SU-DHL-6 (cell line): ENCODE measurements at regions not wholly inside any gene's neighbourhood (a gene's known extent, or its start where the extent isn't known, plus 50 kb on each side); places are given as distances from the start of the nearest gene placed in this dataset.

Experiments
- H2AFZ ChIP-seq: fragments of 200-600 bp; sonication (generic); 2 replicates; pipeline ENCODE4 v1.6.1; 2014; ENCODE audit warnings: low read depth, mild to moderate bottlenecking, moderate library complexity, mixed read lengths, antibody characterized with exemption, low read length; ENCODE audit not compliant: severe bottlenecking
- H3F3A ChIP-seq: fragments of 200-600 bp; shearing (Covaris generic); 2 replicates; pipeline ENCODE4 v1.6.0; 2016; ENCODE audit warnings: antibody characterized with exemption, mild to moderate bottlenecking; ENCODE audit not compliant: insufficient read depth
- H3K27ac ChIP-seq: fragments of 200-600 bp; sonication (generic); 2 replicates; pipeline ENCODE4 v1.5.1; 2016; ENCODE audit warnings: low read depth, mild to moderate bottlenecking, low read length, moderate library complexity, mixed read lengths
- H3K27me3 ChIP-seq: fragments of 200-600 bp; sonication (generic), shearing (Covaris generic); 2 replicates; pipeline ENCODE4 v1.6.0; 2014; ENCODE audit warnings: mild to moderate bottlenecking, low read length
- H3K36me3 ChIP-seq: fragments of 200-600 bp; sonication (generic); 2 replicates; pipeline ENCODE4 v1.6.1; 2014; ENCODE audit warnings: mild to moderate bottlenecking, low read length, mixed read lengths
- H3K4me2 ChIP-seq: fragments of 300-600, 200-600 bp; shearing (Covaris generic), sonication (generic); 2 replicates; pipeline ENCODE4 v1.6.0; 2014; ENCODE audit warnings: low read length, low read depth, mild to moderate bottlenecking; ENCODE audit not compliant: poor library complexity, severe bottlenecking
- H3K4me3 ChIP-seq: fragments of 200-600 bp; sonication (generic); 2 replicates; pipeline ENCODE4 v1.5.1; 2014; ENCODE audit warnings: antibody characterized with exemption, low read length, mild to moderate bottlenecking, mixed read lengths; ENCODE audit not compliant: insufficient read depth, poor library complexity, severe bottlenecking
- H3K79me2 ChIP-seq: fragments of 200-600 bp; sonication (generic); 2 replicates; pipeline ENCODE4 v1.6.1; 2014; ENCODE audit warnings: mild to moderate bottlenecking, low read length, moderate library complexity; ENCODE audit not compliant: insufficient read depth
- H3K9ac ChIP-seq: fragments of 200-600 bp; sonication (generic); 2 replicates; pipeline ENCODE4 v1.7.0; 2014; ENCODE audit warnings: mild to moderate bottlenecking, low read length
- H3K9me2 ChIP-seq: fragments of 200-600 bp; sonication (generic); replicated peaks from 2 replicates; pipeline ENCODE4 v1.6.1; 2014; ENCODE audit warnings: low read length; ENCODE audit not compliant: insufficient read depth
- H3K9me3 ChIP-seq: fragments of 200-600 bp; sonication (generic); 2 replicates; pipeline ENCODE4 v1.6.1; 2014; ENCODE audit warnings: low read length, mixed read lengths; ENCODE audit not compliant: insufficient read depth
- H4K20me1 ChIP-seq: fragments of 200-600 bp; sonication (generic); 2 replicates; pipeline ENCODE4 v1.6.1; 2014; ENCODE audit warnings: low read depth, mild to moderate bottlenecking, antibody characterized with exemption, low read length, moderate library complexity, mixed read lengths
- EZH2phosphoT487 ChIP-seq: fragments of 200-600 bp; sonication (generic), shearing (Covaris generic); conservative IDR thresholded peaks from 2 replicates; pipeline ENCODE4 v1.6.1; 2018; ENCODE audit warnings: mild to moderate bottlenecking, antibody characterized with exemption, low read length, moderate library complexity, mixed read lengths
- TF ChIP-seq, protein P1 (sequence below): fragments of 200-600 bp; sonication (generic); IDR thresholded peaks from one replicate; pipeline ENCODE4 v1.5.1; 2017; ENCODE audit warnings: antibody characterized with exemption, mild to moderate bottlenecking, low read length, moderate library complexity; ENCODE audit not compliant: insufficient read depth, poor library complexity, severe bottlenecking

DNA sequence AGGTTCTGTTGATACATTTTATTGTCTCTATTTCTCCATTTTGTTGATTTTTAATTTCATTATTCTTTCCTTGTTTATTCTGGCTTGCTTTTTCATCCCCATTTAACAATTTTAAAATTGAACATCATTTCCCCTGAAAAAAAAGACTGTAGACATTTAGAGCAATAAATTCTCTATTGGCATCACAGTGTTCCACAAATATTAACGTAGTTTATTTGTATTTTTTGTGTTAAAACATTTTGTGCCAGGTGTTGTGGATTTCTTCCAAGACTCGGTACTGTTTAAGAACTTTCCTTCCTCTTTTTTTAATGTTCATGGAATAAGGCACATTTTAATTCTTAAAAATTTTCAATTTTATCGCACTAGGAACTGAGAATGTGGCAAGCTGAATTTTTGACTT, 156.1 kb upstream of the NPY start:
- H3K4me3 ChIP-seq = no peak overlapping the region
- H3K36me3 ChIP-seq = no peaks in the 10 kb centered on the region
- TF ChIP-seq, protein P1, sequence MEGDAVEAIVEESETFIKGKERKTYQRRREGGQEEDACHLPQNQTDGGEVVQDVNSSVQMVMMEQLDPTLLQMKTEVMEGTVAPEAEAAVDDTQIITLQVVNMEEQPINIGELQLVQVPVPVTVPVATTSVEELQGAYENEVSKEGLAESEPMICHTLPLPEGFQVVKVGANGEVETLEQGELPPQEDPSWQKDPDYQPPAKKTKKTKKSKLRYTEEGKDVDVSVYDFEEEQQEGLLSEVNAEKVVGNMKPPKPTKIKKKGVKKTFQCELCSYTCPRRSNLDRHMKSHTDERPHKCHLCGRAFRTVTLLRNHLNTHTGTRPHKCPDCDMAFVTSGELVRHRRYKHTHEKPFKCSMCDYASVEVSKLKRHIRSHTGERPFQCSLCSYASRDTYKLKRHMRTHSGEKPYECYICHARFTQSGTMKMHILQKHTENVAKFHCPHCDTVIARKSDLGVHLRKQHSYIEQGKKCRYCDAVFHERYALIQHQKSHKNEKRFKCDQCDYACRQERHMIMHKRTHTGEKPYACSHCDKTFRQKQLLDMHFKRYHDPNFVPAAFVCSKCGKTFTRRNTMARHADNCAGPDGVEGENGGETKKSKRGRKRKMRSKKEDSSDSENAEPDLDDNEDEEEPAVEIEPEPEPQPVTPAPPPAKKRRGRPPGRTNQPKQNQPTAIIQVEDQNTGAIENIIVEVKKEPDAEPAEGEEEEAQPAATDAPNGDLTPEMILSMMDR = no peak
- no peak for TF ChIP-seq EZH2phosphoT487

GRCh38 chr7:24129597-24129996, 154.4 kb upstream of the NPY start:
- H3K4me3 ChIP-seq = no peak overlapping the region
- no peaks in the 10 kb centered on the region for H4K20me1 ChIP-seq
- TF ChIP-seq, protein P1 = no peak
- no peak for TF ChIP-seq EZH2phosphoT487
- no peaks in the 10 kb centered on the region for H3K9me3 ChIP-seq
- no peak overlapping the region for H2AFZ ChIP-seq
- H3K79me2 ChIP-seq = no peaks in the 10 kb centered on the region
- no peaks in the 10 kb centered on the region for H3F3A ChIP-seq
- no peak overlapping the region for H3K27ac ChIP-seq
- no peak overlapping the region for H3K4me2 ChIP-seq
- H3K27me3 ChIP-seq = no peaks in the 10 kb centered on the region
- no peaks in the 10 kb centered on the region for H3K36me3 ChIP-seq
- H3K9ac ChIP-seq = no peak overlapping the region
- H3K9me2 ChIP-seq = 0 out of 2 replicates have a peak, but pooled peaks cover 4% of the 10 kb centered on the region

More for the DNA sequence above, 156.1 kb upstream of the NPY start:
- Histone ChIP-seq H3K27me3 (no peaks in the 10 kb centered on the region), H3F3A (no peaks in the 10 kb centered on the region), H3K9me3 (no peaks in the 10 kb centered on the region), H3K79me2 (no peaks in the 10 kb centered on the region), H3K9me2 (0 out of 2 replicates have a peak, but pooled peaks cover 4% of the 10 kb centered on the region), H3K27ac (no peak overlapping the region), H3K9ac (no peak overlapping the region), H2AFZ (no peak overlapping the region), H3K4me2 (no peak overlapping the region), H4K20me1 (no peaks in the 10 kb centered on the region)

DNA sequence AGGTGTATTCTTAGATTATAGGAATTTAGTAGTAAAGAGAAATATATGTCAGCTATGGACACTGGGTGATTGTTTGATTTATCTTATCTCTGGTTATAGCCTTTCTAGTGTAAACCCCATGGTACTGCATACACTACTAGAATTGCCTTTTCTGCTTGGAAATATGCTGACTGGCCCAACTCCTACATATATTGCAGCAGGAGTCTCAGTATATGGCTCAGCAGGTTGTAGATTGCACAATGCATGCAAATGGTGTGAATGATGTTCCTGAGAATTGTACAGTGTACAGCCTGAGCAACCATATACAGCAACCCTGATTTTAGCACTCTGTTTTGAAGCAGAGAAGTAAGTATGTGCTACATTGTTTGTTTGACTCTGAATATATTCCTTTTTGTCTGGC, 153.4 kb upstream of the NPY start:
- Histone ChIP-seq H3K27ac (no peak overlapping the region), H3K4me3 (no peak overlapping the region), H2AFZ (no peak overlapping the region), H3K36me3 (no peaks in the 10 kb centered on the region), H3K27me3 (no peaks in the 10 kb centered on the region), H3K4me2 (no peak overlapping the region), H3K9ac (no peak overlapping the region), H4K20me1 (no peaks in the 10 kb centered on the region), H3F3A (no peaks in the 10 kb centered on the region), H3K9me2 (0 out of 2 replicates have a peak, but pooled peaks cover 4% of the 10 kb centered on the region), H3K79me2 (no peaks in the 10 kb centered on the region), H3K9me3 (no peaks in the 10 kb centered on the region)
- TF ChIP-seq, protein P1 = no peak
- no peak for TF ChIP-seq EZH2phosphoT487
